Neural progenitor cell (in vitro differentiated cells): ENCODE measurements at regions not wholly inside any gene's neighbourhood (a gene's known extent, or its start where the extent isn't known, plus 50 kb on each side); places are given as distances from the start of the nearest gene placed in this dataset.

ENCODE experiments used
- DNase-seq: peaks from one replicate; pipeline ENCODE4 v3.0.0-alpha.2; 2016; ENCODE audit warnings: low spot score
- H2AFZ ChIP-seq: fragments of 200-600 bp; sonication (generic); replicated peaks from 2 replicates; pipeline ENCODE4 v1.6.1; 2016; ENCODE audit warnings: antibody characterized with exemption
- H3F3A ChIP-seq: fragments of 200-600 bp; sonication (generic); 2 replicates; pipeline ENCODE4 v1.6.1; 2016; ENCODE audit warnings: antibody characterized with exemption, low read depth
- H3K27ac ChIP-seq: fragments of 200-600 bp; sonication (generic); 2 replicates; pipeline ENCODE4 v1.5.1; 2016; ENCODE audit warnings: mild to moderate bottlenecking
- H3K27me3 ChIP-seq: fragments of 200-600 bp; sonication (generic); 2 replicates; pipeline ENCODE4 v1.6.1; 2016; ENCODE audit warnings: mild to moderate bottlenecking, moderate library complexity
- H3K36me3 ChIP-seq: fragments of 200-600 bp; sonication (generic); 2 replicates; pipeline ENCODE4 v1.5.1; 2016
- H3K4me1 ChIP-seq: fragments of 200-600 bp; sonication (generic); 2 replicates; pipeline ENCODE4 v1.6.1; 2016; ENCODE audit warnings: mixed run types
- H3K4me2 ChIP-seq: fragments of 200-600 bp; sonication (generic); 2 replicates; pipeline ENCODE4 v1.6.1; 2016
- H3K4me3 ChIP-seq: fragments of 200-600 bp; sonication (generic); 2 replicates; pipeline ENCODE4 v1.5.1; 2016
- H3K79me2 ChIP-seq: fragments of 200-600 bp; sonication (generic); 2 replicates; pipeline ENCODE4 v1.6.1; 2016; ENCODE audit warnings: low read depth
- H3K9ac ChIP-seq: fragments of 200-600 bp; sonication (generic); 2 replicates; pipeline ENCODE4 v1.6.1; 2016
- H3K9me3 ChIP-seq: fragments of 200-600 bp; sonication (generic); 2 replicates; pipeline ENCODE4 v1.5.1; 2016; ENCODE audit warnings: low read depth
- H4K20me1 ChIP-seq: fragments of 200-600 bp; sonication (generic); 2 replicates; pipeline ENCODE4 v1.6.1; 2016; ENCODE audit warnings: low read depth
- H3K27ac Mint-ChIP-seq: 3 replicates; pipeline ENCODE4 v1.8.0; 2021; ENCODE audit warnings: mixed read lengths
- H3K27me3 Mint-ChIP-seq: 2 replicates; pipeline ENCODE4 v1.8.0; 2022; ENCODE audit warnings: low read depth, mild to moderate bottlenecking, inconsistent platforms, moderate library complexity, mixed read lengths; ENCODE audit not compliant: insufficient read depth
- H3K36me3 Mint-ChIP-seq: 3 replicates; pipeline ENCODE4 v1.8.0; 2021; ENCODE audit warnings: mixed read lengths
- H3K4me1 Mint-ChIP-seq: 3 replicates; pipeline ENCODE4 v1.8.0; 2021; ENCODE audit warnings: mixed read lengths
- H3K4me3 Mint-ChIP-seq: 3 replicates; pipeline ENCODE4 v1.8.0; 2021; ENCODE audit warnings: mild to moderate bottlenecking, moderate library complexity, mixed read lengths
- H3K9me3 Mint-ChIP-seq: 3 replicates; pipeline ENCODE4 v1.8.0; 2020; ENCODE audit warnings: mixed read lengths
- CTCF ChIP-seq: fragments of 200-600 bp; sonication (generic); IDR thresholded peaks from 2 replicates; pipeline ENCODE4 v1.5.1; 2017; ENCODE audit warnings: antibody characterized with exemption, mild to moderate bottlenecking
- EZH2 ChIP-seq: fragments of 200-600 bp; sonication (generic); IDR thresholded peaks from 2 replicates; pipeline ENCODE4 v1.6.1; 2017; ENCODE audit warnings: antibody characterized with exemption, mild to moderate bottlenecking, moderate library complexity
- EZH2phosphoT487 ChIP-seq: fragments of 200-600 bp; sonication (generic); IDR thresholded peaks from 2 replicates; pipeline ENCODE4 v1.6.1; 2017; ENCODE audit warnings: antibody characterized with exemption

GRCh38 chr3:168707900-168708299 is 612.2 kb upstream of the GOLIM4 start:
- no peaks in the 10 kb centered on the region for H3K36me3 ChIP-seq
- H3K4me3 ChIP-seq = no peak overlapping the region
- no peaks in the 10 kb centered on the region for H3K9me3 ChIP-seq
- DNase-seq = no peak
- Mint-ChIP-seq H3K4me3 (no peak overlapping the region), H3K36me3 (peaks cover 4% of the 10 kb centered on the region), H3K9me3 (no peaks in the 10 kb centered on the region), H3K27me3 (no peaks in the 10 kb centered on the region), H3K4me1 (peaks cover 3% of the 10 kb centered on the region), H3K27ac (no peak overlapping the region)
- H3K4me2 ChIP-seq = no peak overlapping the region
- H3K27ac ChIP-seq = no peak overlapping the region
- no peak overlapping the region for H2AFZ ChIP-seq
- TF ChIP-seq EZH2phosphoT487 (no peak), EZH2 (no peak), CTCF (no peak)
- no peak overlapping the region for H3K9ac ChIP-seq
- H3K79me2 ChIP-seq = no peaks in the 10 kb centered on the region
- no peaks in the 10 kb centered on the region for H3K4me1 ChIP-seq
- no peaks in the 10 kb centered on the region for H3F3A ChIP-seq
- H3K27me3 ChIP-seq = no peaks in the 10 kb centered on the region
- H4K20me1 ChIP-seq = no peaks in the 10 kb centered on the region

DNA sequence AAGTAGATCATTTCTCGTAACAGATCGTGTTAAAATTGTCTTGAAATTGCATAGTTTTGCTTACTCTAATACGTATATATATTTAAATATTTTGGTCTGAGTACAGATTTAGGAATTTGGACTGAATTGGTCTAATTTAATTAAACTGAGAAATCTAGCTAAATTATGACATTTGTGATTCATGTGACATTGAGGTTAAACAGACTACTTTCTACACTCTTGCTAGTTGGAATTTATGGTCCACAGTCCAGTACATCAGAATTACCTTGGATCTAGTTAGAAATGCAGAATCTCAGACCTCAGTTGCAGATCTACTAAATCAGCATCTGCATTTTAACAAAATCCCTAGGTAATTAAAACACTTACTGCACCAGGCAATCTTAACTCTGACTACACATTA is 609.7 kb upstream of the GOLIM4 start:
- Histone ChIP-seq H3K4me2 (no peak overlapping the region), H3K27me3 (no peaks in the 10 kb centered on the region), H3K9me3 (no peaks in the 10 kb centered on the region), H3K9ac (no peak overlapping the region), H3K4me1 (no peaks in the 10 kb centered on the region), H4K20me1 (no peaks in the 10 kb centered on the region), H2AFZ (no peak overlapping the region), H3K27ac (no peak overlapping the region), H3K4me3 (no peak overlapping the region), H3K36me3 (no peaks in the 10 kb centered on the region), H3F3A (no peaks in the 10 kb centered on the region), H3K79me2 (no peaks in the 10 kb centered on the region)
- TF ChIP-seq EZH2 (no peak), EZH2phosphoT487 (no peak)
- no peak for DNase-seq
- Mint-ChIP-seq H3K36me3 (peaks cover 6% of the 10 kb centered on the region), H3K4me3 (no peak overlapping the region), H3K27ac (no peak overlapping the region), H3K9me3 (peaks cover 6% of the 10 kb centered on the region), H3K4me1 (peaks cover 10% of the 10 kb centered on the region), H3K27me3 (no peaks in the 10 kb centered on the region)

DNA sequence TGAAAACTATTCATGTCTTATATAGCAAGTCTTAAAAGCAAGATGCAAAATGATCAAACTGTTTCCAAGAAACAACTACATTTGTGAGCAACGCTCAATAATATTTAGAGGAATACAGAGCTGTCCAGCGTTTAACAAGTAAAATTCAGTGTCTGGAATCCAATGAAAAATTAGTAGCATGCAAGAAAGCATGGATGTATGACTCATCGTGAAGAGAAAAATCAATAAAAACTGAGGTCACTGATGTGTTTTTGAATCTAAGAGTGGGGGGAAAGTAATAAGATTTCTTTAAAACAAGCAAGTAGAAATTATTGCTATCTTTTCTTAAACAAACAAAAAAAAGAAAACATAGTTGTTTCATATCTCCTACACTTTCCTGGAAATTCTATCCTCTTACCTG is 600.3 kb upstream of the GOLIM4 start:
- H3K27me3 Mint-ChIP-seq = peaks cover 2% of the 10 kb centered on the region
- no peaks in the 10 kb centered on the region for H3K36me3 ChIP-seq
- H3K9me3 Mint-ChIP-seq = peaks cover 18% of the 10 kb centered on the region
- no peak overlapping the region for H3K4me2 ChIP-seq
- no peak overlapping the region for H3K4me3 ChIP-seq
- no peaks in the 10 kb centered on the region for H4K20me1 ChIP-seq
- no peak overlapping the region for H3K27ac Mint-ChIP-seq
- H3K4me3 Mint-ChIP-seq = no peak overlapping the region
- DNase-seq = no peak
- no peaks in the 10 kb centered on the region for H3F3A ChIP-seq
- no peak overlapping the region for H3K27ac ChIP-seq
- no peak for TF ChIP-seq EZH2
- TF ChIP-seq CTCF = no peak
- no peak for TF ChIP-seq EZH2phosphoT487
- H3K9ac ChIP-seq = no peak overlapping the region
- peaks cover 9% of the 10 kb centered on the region for H3K4me1 Mint-ChIP-seq
- H3K36me3 Mint-ChIP-seq = peaks cover 16% of the 10 kb centered on the region
- H3K4me1 ChIP-seq = peaks cover 8% of the 10 kb centered on the region
- H3K79me2 ChIP-seq = no peaks in the 10 kb centered on the region
- H3K9me3 ChIP-seq = no peaks in the 10 kb centered on the region
- H3K27me3 ChIP-seq = no peaks in the 10 kb centered on the region
- no peak overlapping the region for H2AFZ ChIP-seq

DNA sequence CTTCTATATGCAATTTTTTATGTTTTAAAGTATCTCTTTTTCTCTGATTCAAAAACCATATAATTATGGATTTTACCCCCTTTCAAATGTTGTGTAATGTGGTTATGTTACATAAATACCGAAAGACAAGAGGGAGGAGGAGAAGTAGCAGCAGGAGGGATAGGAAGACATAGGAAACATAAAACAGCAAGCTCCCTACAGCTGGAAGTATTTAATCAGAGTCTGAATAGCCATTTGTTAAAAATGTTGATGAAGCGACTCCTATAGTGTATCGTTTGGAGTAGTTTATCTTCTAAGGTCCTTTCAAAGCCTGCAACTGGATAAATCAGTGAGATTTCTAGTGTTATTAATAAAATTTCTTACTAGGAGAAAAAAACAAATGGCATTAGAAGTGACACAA is 598.1 kb upstream of the GOLIM4 start:
- H2AFZ ChIP-seq = no peak overlapping the region
- peaks cover 8% of the 10 kb centered on the region for H3K4me1 ChIP-seq
- peaks cover under 1% of the 10 kb centered on the region for H3K27me3 Mint-ChIP-seq
- no peaks in the 10 kb centered on the region for H3K9me3 ChIP-seq
- no peaks in the 10 kb centered on the region for H3K36me3 ChIP-seq
- H3K27me3 ChIP-seq = no peaks in the 10 kb centered on the region
- no peak overlapping the region for H3K27ac Mint-ChIP-seq
- H3K4me3 Mint-ChIP-seq = no peak overlapping the region
- no peak overlapping the region for H3K9ac ChIP-seq
- H3K36me3 Mint-ChIP-seq = peaks cover 8% of the 10 kb centered on the region
- no peaks in the 10 kb centered on the region for H3K79me2 ChIP-seq
- peaks cover 6% of the 10 kb centered on the region for H3K9me3 Mint-ChIP-seq
- DNase-seq = no peak
- no peak overlapping the region for H3K4me3 ChIP-seq
- H3K4me1 Mint-ChIP-seq = peaks cover 9% of the 10 kb centered on the region
- TF ChIP-seq EZH2 (no peak), CTCF (no peak), EZH2phosphoT487 (no peak)
- no peaks in the 10 kb centered on the region for H3F3A ChIP-seq
- no peaks in the 10 kb centered on the region for H4K20me1 ChIP-seq
- H3K4me2 ChIP-seq = no peak overlapping the region
- H3K27ac ChIP-seq = no peak overlapping the region
